ENCODE measurements at regions not wholly inside any gene's neighbourhood (a gene's known extent, or its start where the extent isn't known, plus 50 kb on each side); places are given as distances from the start of the nearest gene placed in this dataset.

DNA sequence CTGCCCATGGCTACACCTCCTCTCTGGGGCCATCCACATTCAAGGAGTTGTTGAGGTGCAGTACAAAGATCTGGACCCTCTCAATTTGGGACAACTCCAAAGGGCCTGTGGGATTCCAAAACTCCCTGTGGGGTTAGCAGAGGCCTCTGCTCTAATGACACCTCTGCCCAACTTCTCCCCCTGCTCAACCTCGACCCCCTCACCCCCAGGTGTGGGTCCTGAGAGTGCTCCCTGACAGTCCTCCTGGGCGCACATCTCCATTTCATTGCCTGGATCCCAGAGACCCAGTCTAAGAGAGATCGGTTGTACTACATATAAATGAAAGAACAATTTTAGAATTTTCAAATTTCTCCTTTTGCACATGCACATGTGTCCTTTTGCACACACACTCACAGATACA is 73.0 kb upstream of the NKD1 start:
- TF ChIP-seq, protein P1, sequence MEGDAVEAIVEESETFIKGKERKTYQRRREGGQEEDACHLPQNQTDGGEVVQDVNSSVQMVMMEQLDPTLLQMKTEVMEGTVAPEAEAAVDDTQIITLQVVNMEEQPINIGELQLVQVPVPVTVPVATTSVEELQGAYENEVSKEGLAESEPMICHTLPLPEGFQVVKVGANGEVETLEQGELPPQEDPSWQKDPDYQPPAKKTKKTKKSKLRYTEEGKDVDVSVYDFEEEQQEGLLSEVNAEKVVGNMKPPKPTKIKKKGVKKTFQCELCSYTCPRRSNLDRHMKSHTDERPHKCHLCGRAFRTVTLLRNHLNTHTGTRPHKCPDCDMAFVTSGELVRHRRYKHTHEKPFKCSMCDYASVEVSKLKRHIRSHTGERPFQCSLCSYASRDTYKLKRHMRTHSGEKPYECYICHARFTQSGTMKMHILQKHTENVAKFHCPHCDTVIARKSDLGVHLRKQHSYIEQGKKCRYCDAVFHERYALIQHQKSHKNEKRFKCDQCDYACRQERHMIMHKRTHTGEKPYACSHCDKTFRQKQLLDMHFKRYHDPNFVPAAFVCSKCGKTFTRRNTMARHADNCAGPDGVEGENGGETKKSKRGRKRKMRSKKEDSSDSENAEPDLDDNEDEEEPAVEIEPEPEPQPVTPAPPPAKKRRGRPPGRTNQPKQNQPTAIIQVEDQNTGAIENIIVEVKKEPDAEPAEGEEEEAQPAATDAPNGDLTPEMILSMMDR (IDR thresholded peaks at IDR 0.05; ENCODE audit: extremely low read depth in 1 of 2, insufficient read depth in 1 of 2, low read depth in 1 of 2, low read length in 2 of 2): no peak
- TF ChIP-seq MAX (IDR thresholded peaks at IDR 0.05; ENCODE audit: insufficient read depth, insufficient read length): no peak
- TF ChIP-seq POLR2AphosphoS5 (IDR thresholded peaks at IDR 0.05; ENCODE audit: insufficient read depth, low read depth, low read length): no peak
- TF ChIP-seq POLR2A (IDR thresholded peaks at IDR 0.05; ENCODE audit: low read depth, low read length): no peak
- no peak for TF ChIP-seq GATA2 (IDR thresholded peaks at IDR 0.05; ENCODE audit: insufficient read depth, insufficient read length, low read depth, low read length)
- TF ChIP-seq EZH2 (IDR thresholded peaks at IDR 0.05; ENCODE audit: borderline replicate concordance, low read depth, low read length, severe bottlenecking): no peak
- no peak for TF ChIP-seq FOS (IDR thresholded peaks at IDR 0.05; ENCODE audit: borderline replicate concordance, insufficient read depth, low read length)
- no peak for TF ChIP-seq JUN (IDR thresholded peaks at IDR 0.05; ENCODE audit: borderline replicate concordance, insufficient read depth, insufficient read length, low read depth)
- TF ChIP-seq MYC (IDR thresholded peaks at IDR 0.05; ENCODE audit: low read depth, low read length): no peak
- Histone ChIP-seq H4K20me1 (replicated peaks; ENCODE audit: control insufficient read depth, extremely low read depth, insufficient read depth, low read length) (no peaks in the 10 kb centered on the region), H3K4me2 (ENCODE audit: insufficient read depth, low read length) (no peak overlapping the region), H3K4me1 (ENCODE audit: control insufficient read depth, extremely low read depth, insufficient read depth, low read length) (no peaks in the 10 kb centered on the region), H2AFZ (ENCODE audit: low read depth, low read length) (no peak overlapping the region), H3K27me3 (ENCODE audit: control insufficient read depth in 2 of 2, insufficient read depth in 2 of 2, low read length in 2 of 2) (peaks cover 0 to under 1% of the 10 kb centered on the region in 2 experiments), H3K9me3 (replicated peaks; ENCODE audit: control insufficient read depth, insufficient read depth, low read length) (no peaks in the 10 kb centered on the region), H3K9ac (replicated peaks; ENCODE audit: extremely low read depth, insufficient read depth, low read length) (no peak overlapping the region), H3K27ac (ENCODE audit: insufficient read depth, low read depth, low read length) (no peak overlapping the region), H3K36me3 (ENCODE audit: control insufficient read depth in 2 of 2, extremely low read depth in 1 of 2, insufficient read depth in 2 of 2, low read length in 2 of 2) (no peaks in the 10 kb centered on the region), H3K79me2 (ENCODE audit: control insufficient read depth, insufficient read depth, low read length) (no peaks in the 10 kb centered on the region), H3K4me3 (replicated peaks in 1 of 3; ENCODE audit: insufficient read depth in 1 of 3, low read depth in 1 of 3, low read length in 3 of 3) (no peak overlapping the region), H3K9me1 (replicated peaks; ENCODE audit: control insufficient read depth, extremely low read depth, insufficient read depth, low read length) (no peaks in the 10 kb centered on the region)
- dilution Hi-C loops (cut with MboI; ENCODE audit: extremely low pct_ligation_motif_present, low sequenced_read_pairs) (no loop called here), intact Hi-C loops (cut with micrococcal nuclease) (no loop called here)
- no TSS peak for BruUV-seq (replicated peaks)
- ChIA-PET CTCF (no interaction called here), POLR2A (no interaction called here)
- DNase-seq (ENCODE audit: low read depth, low spot score) (no peak), FAIRE-seq (no peak)
